KMS-11 (cell line): ENCODE measurements at regions not wholly inside any gene's neighbourhood (a gene's known extent, or its start where the extent isn't known, plus 50 kb on each side); places are given as distances from the start of the nearest gene placed in this dataset.

Experiments
- H2AFZ ChIP-seq: fragments of 200-600 bp; sonication (generic); 2 replicates; pipeline ENCODE4 v1.6.1; 2016; ENCODE audit warnings: antibody characterized with exemption, mixed run types, low read depth
- H3K27ac ChIP-seq: fragments of 200-600 bp; sonication (generic); 2 replicates; pipeline ENCODE4 v1.6.1; 2016; ENCODE audit warnings: mild to moderate bottlenecking, mixed run types
- H3K27me3 ChIP-seq: fragments of 200-600 bp; sonication (generic); 2 replicates; pipeline ENCODE4 v1.6.1; 2017; ENCODE audit warnings: mild to moderate bottlenecking, low read depth, mixed run types, moderate library complexity; ENCODE audit not compliant: insufficient read depth
- H3K36me3 ChIP-seq: fragments of 200-600 bp; sonication (generic); 2 replicates; pipeline ENCODE4 v1.6.1; 2017; ENCODE audit warnings: mild to moderate bottlenecking, mixed run types; ENCODE audit not compliant: insufficient read depth
- H3K4me1 ChIP-seq: fragments of 200-600 bp; sonication (generic); 2 replicates; pipeline ENCODE4 v1.6.1; 2016; ENCODE audit warnings: mild to moderate bottlenecking, low read depth, mixed run types; ENCODE audit not compliant: poor library complexity, severe bottlenecking
- H3K4me2 ChIP-seq: fragments of 200-600 bp; sonication (generic); 2 replicates; pipeline ENCODE4 v1.7.0; 2016; ENCODE audit warnings: mild to moderate bottlenecking, mixed run types
- H3K4me3 ChIP-seq: fragments of 200-600 bp; sonication (generic); IDR thresholded peaks from 2 replicates; pipeline ENCODE4 v1.6.1; 2017; ENCODE audit warnings: low read depth, low read length, mixed read lengths; ENCODE audit not compliant: insufficient read depth
- H3K79me2 ChIP-seq: fragments of 200-600 bp; sonication (generic); 2 replicates; pipeline ENCODE4 v1.6.1; 2016; ENCODE audit warnings: low read depth, mixed run types; ENCODE audit not compliant: insufficient read depth
- H3K9ac ChIP-seq: fragments of 200-600 bp; sonication (generic); 2 replicates; pipeline ENCODE4 v1.6.1; 2016; ENCODE audit warnings: mild to moderate bottlenecking, mixed run types
- H4K20me1 ChIP-seq: fragments of 200-600 bp; sonication (generic); 2 replicates; pipeline ENCODE4 v1.6.1; 2016; ENCODE audit warnings: mild to moderate bottlenecking, mixed run types; ENCODE audit not compliant: insufficient read depth
- CTCF ChIP-seq: fragments of 200-600 bp; sonication (generic); conservative IDR thresholded peaks from 2 replicates; pipeline ENCODE4 v1.6.1; 2017; ENCODE audit warnings: low read depth, mild to moderate bottlenecking, antibody characterized with exemption, low read length, moderate library complexity, mixed read lengths

DNA sequence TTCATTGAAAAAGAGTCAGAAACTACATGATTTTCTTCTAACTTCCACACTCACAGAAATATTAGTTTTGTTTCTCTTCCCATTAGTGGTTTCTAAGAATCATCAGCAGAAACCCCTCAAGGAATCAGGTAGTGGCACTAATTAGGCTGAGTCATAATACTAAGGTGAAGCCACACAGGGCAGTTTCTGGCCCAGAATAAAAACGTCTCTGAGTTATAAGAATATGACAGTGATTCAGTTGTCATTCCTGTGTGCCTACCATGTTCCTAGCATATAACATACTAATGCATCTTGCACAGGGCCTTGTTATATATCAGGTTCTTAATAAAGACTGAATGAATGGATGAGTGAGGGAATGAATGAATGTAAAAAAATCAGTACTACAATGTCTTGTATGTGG is 206.0 kb upstream of the PLEKHG7 start:
- Histone ChIP-seq H3K27ac (no peak overlapping the region), H3K9ac (no peak overlapping the region), H2AFZ (no peak overlapping the region), H3K4me1 (peaks cover 8% of the 10 kb centered on the region), H4K20me1 (no peaks in the 10 kb centered on the region), H3K27me3 (no peaks in the 10 kb centered on the region), H3K79me2 (no peaks in the 10 kb centered on the region), H3K36me3 (no peaks in the 10 kb centered on the region), H3K4me2 (no peak overlapping the region), H3K4me3 (no peak overlapping the region)
- TF ChIP-seq CTCF, result no peak

DNA sequence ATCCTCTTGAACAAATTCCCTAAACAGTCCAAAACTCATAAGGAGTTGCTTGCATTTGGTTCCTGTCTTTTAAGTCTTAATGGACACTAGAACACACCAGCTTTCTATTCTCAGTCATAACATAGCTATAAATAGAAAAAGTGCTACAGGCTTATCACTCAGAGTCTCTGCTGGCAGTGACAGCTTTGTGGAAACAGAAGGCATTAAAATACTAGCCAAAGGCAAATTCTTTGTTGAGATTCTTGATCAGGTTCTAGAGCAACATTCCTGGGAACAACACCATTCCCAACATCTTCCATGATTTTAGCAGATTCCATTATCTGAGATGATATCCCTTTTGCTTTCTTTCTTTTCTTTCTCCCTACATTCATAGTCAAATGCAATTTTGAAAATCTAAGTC is 207.7 kb upstream of the PLEKHG7 start:
- Histone ChIP-seq H4K20me1 (no peaks in the 10 kb centered on the region), H3K4me2 (no peak overlapping the region), H3K9ac (no peak overlapping the region), H3K4me3 (no peak overlapping the region), H3K27me3 (no peaks in the 10 kb centered on the region), H3K36me3 (no peaks in the 10 kb centered on the region), H3K27ac (no peak overlapping the region), H2AFZ (no peak overlapping the region), H3K4me1 (peaks cover 8% of the 10 kb centered on the region), H3K79me2 (no peaks in the 10 kb centered on the region)
- TF ChIP-seq CTCF, result no peak

GRCh38 chr12:92493816-92494215 is 209.0 kb upstream of the PLEKHG7 start:
- H3K27ac ChIP-seq, result no peak overlapping the region
- H3K36me3 ChIP-seq, result no peaks in the 10 kb centered on the region
- H2AFZ ChIP-seq, result no peak overlapping the region
- no peak overlapping the region for H3K9ac ChIP-seq
- H3K27me3 ChIP-seq, result no peaks in the 10 kb centered on the region
- peaks cover 8% of the 10 kb centered on the region for H3K4me1 ChIP-seq
- H3K4me2 ChIP-seq, result no peak overlapping the region
- no peaks in the 10 kb centered on the region for H3K79me2 ChIP-seq
- no peaks in the 10 kb centered on the region for H4K20me1 ChIP-seq
- no peak overlapping the region for H3K4me3 ChIP-seq
- TF ChIP-seq CTCF, result no peak

DNA sequence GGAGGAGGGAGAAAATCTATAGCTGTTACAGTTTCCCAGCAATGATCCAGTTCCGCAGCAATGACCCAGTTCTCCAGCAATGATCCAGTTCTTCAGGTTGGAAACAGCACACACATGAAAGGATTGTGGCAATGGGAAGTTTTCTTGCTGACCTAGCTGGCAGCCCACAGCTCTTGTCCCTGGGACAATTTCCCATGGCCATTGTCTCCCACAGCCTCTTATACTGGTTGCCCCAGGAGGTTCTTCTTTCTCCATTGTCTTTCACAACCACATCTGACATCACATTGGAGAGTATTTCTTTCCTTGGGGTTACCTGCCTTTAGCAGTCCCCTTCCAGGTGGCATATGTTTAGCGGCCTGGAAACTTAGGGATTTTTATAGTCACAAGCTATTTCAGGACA is 209.8 kb upstream of the PLEKHG7 start:
- Histone ChIP-seq H3K27ac (no peak overlapping the region), H3K36me3 (no peaks in the 10 kb centered on the region), H3K79me2 (no peaks in the 10 kb centered on the region), H3K4me1 (peaks cover 8% of the 10 kb centered on the region), H4K20me1 (no peaks in the 10 kb centered on the region), H3K27me3 (no peaks in the 10 kb centered on the region), H3K9ac (no peak overlapping the region), H3K4me3 (no peak overlapping the region), H3K4me2 (no peak overlapping the region), H2AFZ (no peak overlapping the region)
- TF ChIP-seq CTCF, result no peak

- H2AFZ ChIP-seq, result no peak overlapping the region
- no peak overlapping the region for H3K4me2 ChIP-seq
- H3K36me3 ChIP-seq, result no peaks in the 10 kb centered on the region
- no peaks in the 10 kb centered on the region for H3K27me3 ChIP-seq
- H3K9ac ChIP-seq, result no peak overlapping the region
- H4K20me1 ChIP-seq, result no peaks in the 10 kb centered on the region
- peaks cover 8% of the 10 kb centered on the region for H3K4me1 ChIP-seq
- no peak overlapping the region for H3K27ac ChIP-seq
- H3K79me2 ChIP-seq, result no peaks in the 10 kb centered on the region
- TF ChIP-seq CTCF, result no peak
- no peak overlapping the region for H3K4me3 ChIP-seq
Observed at GRCh38 chr12:92492291-92492690, 210.5 kb upstream of the PLEKHG7 start.
